Amniotic epithelial cell (primary cell): ENCODE measurements at regions not wholly inside any gene's neighbourhood (a gene's known extent, or its start where the extent isn't known, plus 50 kb on each side); places are given as distances from the start of the nearest gene placed in this dataset.
"Not testable (repeated sequence)": the region's sequence is repeated elsewhere in the genome, so short reads cannot be mapped to it uniquely, and the experiment has no call there.

Experiments used
- DNase-seq: peaks from one replicate; pipeline ENCODE4 v3.0.0-alpha.2; 2010; ENCODE audit warnings: low read depth

GRCh38 chr1:61579802-61580201, 145.1 kb downstream of the TM2D1 start:
- no peak for DNase-seq

GRCh38 chr1:61572046-61572445, 152.9 kb downstream of the TM2D1 start:
- DNase-seq: no peak

GRCh38 chr1:61570191-61570590, 154.8 kb downstream of the TM2D1 start:
- DNase-seq: no peak

GRCh38 chr1:61569303-61569621, 155.7 kb downstream of the TM2D1 start:
- no peak for DNase-seq

GRCh38 chr1:61568460-61569302, 156.3 kb downstream of the TM2D1 start:
- DNase-seq: no peak

- DNase-seq: no peak
Measured at GRCh38 chr1:61566177-61566576, 158.8 kb downstream of the TM2D1 start.

- no peak for DNase-seq
Measured at GRCh38 chr1:61563611-61564010, 161.3 kb downstream of the TM2D1 start.

GRCh38 chr1:61561666-61562065, 163.3 kb downstream of the TM2D1 start:
- no peak for DNase-seq

- no peak for DNase-seq
Measured at GRCh38 chr1:61560385-61560784, 164.6 kb downstream of the TM2D1 start.

- DNase-seq: no peak
Measured at GRCh38 chr1:61556631-61557030, 168.3 kb downstream of the TM2D1 start.

- no peak for DNase-seq
Measured at GRCh38 chr1:61552630-61553305, 172.2 kb downstream of the TM2D1 start.

- DNase-seq: not testable (repeated sequence)
Measured at GRCh38 chr1:61547302-61547701, 177.6 kb downstream of the TM2D1 start.

GRCh38 chr1:61544870-61545269, 180.1 kb downstream of the TM2D1 start:
- not testable (repeated sequence) for DNase-seq

GRCh38 chr1:61543498-61543897, 181.4 kb downstream of the TM2D1 start:
- DNase-seq: not testable (repeated sequence)

- DNase-seq: no peak
Measured at GRCh38 chr1:61539720-61540462, 185.1 kb downstream of the TM2D1 start.

- no peak for DNase-seq
Measured at GRCh38 chr1:61538228-61538627, 186.7 kb downstream of the TM2D1 start.

GRCh38 chr1:61536174-61537108, 188.5 kb downstream of the TM2D1 start:
- no peak for DNase-seq

- DNase-seq: no peak
Measured at GRCh38 chr1:61534847-61535246, 190.1 kb downstream of the TM2D1 start.

- DNase-seq: no peak
Measured at GRCh38 chr1:61533546-61533945, 191.4 kb downstream of the TM2D1 start.

- DNase-seq: no peak
Measured at GRCh38 chr1:61531716-61532115, 193.2 kb downstream of the TM2D1 start.

- DNase-seq: no peak
Measured at GRCh38 chr1:61523893-61524605, 200.9 kb downstream of the TM2D1 start.
